ENCODE measurements at regions not wholly inside any gene's neighbourhood (a gene's known extent, or its start where the extent isn't known, plus 50 kb on each side); places are given as distances from the start of the nearest gene placed in this dataset.
"Not testable (repeated sequence)": the region's sequence is repeated elsewhere in the genome, so short reads cannot be mapped to it uniquely, and the experiment has no call there.

DNA sequence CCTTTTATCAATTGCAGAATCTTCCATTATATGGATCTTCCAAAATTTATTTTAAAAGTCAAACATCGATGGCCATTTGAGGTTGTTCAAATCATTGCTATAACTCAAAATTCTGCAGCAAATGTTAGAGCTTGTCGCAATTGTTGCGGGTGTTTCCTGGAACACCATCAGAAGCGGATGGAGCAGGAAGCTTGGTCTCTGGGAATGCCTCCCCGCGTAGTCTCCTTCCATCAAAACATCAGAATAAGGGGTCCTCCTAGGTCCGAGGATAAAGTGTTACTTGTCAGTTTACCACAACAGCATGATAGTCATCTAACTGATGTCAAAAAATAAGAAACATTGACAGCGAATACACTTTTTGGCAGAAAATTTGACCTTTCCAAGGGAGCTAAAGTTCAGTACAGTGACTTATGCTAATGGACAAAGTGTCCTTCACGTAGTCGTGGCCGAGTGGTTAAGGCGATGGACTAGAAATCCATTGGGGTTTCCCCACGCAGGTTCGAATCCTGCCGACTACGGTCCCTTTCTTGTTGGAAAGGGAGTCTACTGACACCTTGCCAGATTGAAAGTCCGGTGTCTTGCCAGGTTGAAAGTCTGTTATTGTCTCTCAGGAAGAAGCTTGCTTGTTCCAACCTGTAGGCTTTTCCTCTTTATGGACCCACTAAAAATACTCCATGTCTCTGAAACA, 59.0 kb upstream of the ZNF184 start:
- no peaks in the 10 kb centered on the region for H3K9me3 Mint-ChIP-seq
- ChIA-PET POLR2A (no interaction called here), CTCF (interaction anchor here (1.2 kb wide), 1 partner anchor 219 kb away, joined by 3 read pairs; no protein-coding TSS in a partner anchor)
- H3K36me3 Mint-ChIP-seq (ENCODE audit: low read depth) = no peaks in the 10 kb centered on the region
- no peak overlapping the region for H3K4me3 Mint-ChIP-seq
- no peak overlapping the region for H3K27ac Mint-ChIP-seq
- no peaks in the 10 kb centered on the region for H3K4me1 Mint-ChIP-seq
- H3K27me3 Mint-ChIP-seq = peaks cover 22% of the 10 kb centered on the region
- DNase-seq = no peak

DNA sequence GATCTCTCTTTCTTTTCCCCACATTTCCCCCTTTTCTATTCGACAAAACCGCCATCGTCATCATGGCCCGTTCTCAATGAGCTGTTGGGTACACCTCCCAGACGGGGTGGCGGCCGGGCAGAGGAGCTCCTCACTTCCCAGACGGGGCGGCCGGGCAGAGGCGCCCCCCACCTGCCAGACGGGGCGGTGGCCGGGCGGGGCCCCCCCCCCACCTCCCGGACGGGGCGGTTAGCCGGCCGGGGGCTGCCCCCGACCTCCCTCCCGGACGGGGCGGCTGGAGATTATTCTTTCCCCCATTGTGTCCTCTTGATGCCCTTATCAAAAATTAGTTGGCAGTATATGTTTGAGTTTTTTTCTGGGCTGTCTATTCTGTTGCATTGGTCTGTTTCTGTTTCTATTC, 56.9 kb upstream of the ZNF184 start:
- H3K36me3 Mint-ChIP-seq (ENCODE audit: low read depth); H3K27ac Mint-ChIP-seq; H3K9me3 Mint-ChIP-seq; H3K4me3 Mint-ChIP-seq; DNase-seq; H3K4me1 Mint-ChIP-seq; POLR2A ChIA-PET: not testable (repeated sequence)
- peaks cover 21% of the 10 kb centered on the region for H3K27me3 Mint-ChIP-seq
- CTCF ChIA-PET = interaction anchor here (0.7 kb wide), 1 partner anchor 367 kb away, joined by 3 read pairs; no protein-coding TSS in a partner anchor

DNA sequence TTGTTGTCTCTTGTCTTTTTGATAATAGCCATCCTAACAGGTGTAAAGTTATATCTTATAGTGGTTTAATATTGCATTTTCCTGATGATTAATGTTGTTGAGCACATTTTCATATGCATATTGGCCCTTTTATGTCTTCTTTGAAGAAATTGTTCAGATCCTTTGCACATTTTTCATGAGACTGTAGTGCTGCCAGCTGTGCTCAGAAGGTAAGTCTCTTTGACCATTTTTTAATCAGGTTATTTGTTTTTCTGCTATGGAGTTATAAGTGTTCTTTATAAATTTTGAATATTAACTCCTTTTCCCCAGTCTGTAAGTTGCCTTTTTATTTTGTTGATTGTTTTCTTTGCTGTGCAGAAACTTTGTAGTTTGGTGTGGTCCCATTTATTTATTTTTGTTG, 55.8 kb upstream of the ZNF184 start:
- DNase-seq = no peak
- CTCF ChIA-PET = no interaction called here
- H3K4me3 Mint-ChIP-seq = no peak overlapping the region
- no peaks in the 10 kb centered on the region for H3K9me3 Mint-ChIP-seq
- H3K36me3 Mint-ChIP-seq (ENCODE audit: low read depth) = no peaks in the 10 kb centered on the region
- H3K27me3 Mint-ChIP-seq = peaks cover 22% of the 10 kb centered on the region
- no peaks in the 10 kb centered on the region for H3K4me1 Mint-ChIP-seq
- POLR2A ChIA-PET = no interaction called here
- H3K27ac Mint-ChIP-seq = no peak overlapping the region
